Naive B cell (primary cell): ENCODE measurements at regions not wholly inside any gene's neighbourhood (a gene's known extent, or its start where the extent isn't known, plus 50 kb on each side); places are given as distances from the start of the nearest gene placed in this dataset.
A peak's percentile ranks its signal among the peaks of the same experiment; 100 is the strongest.
"Not testable (repeated sequence)": the region's sequence is repeated elsewhere in the genome, so short reads cannot be mapped to it uniquely, and the experiment has no call there.

ENCODE experiments used
- ATAC-seq, 2 donors: fragments of 150-1000 bp; cut with Tn5 transposase; 2 replicates each; pipeline ENCODE4 v1.10.0; 2021; ENCODE audit warnings: low read depth in 2 of 2, mild to moderate bottlenecking in 2 of 2, moderate library complexity in 2 of 2
- DNase-seq: peaks from one replicate; pipeline ENCODE4 v3.0.0; 2022
- H3K27ac Mint-ChIP-seq, 6 donors: one replicate each; pipeline ENCODE4 v1.8.0; 2020 to 2022; ENCODE audit warnings: mild to moderate bottlenecking in 6 of 6, mixed read lengths in 6 of 6, moderate library complexity in 5 of 6, inconsistent platforms in 2 of 6
- H3K27me3 Mint-ChIP-seq, 3 donors: one replicate each; pipeline ENCODE4 v1.8.0; 2021 to 2022; ENCODE audit warnings: mixed read lengths in 3 of 3, mild to moderate bottlenecking in 1 of 3
- H3K36me3 Mint-ChIP-seq, 2 donors: one replicate each; pipeline ENCODE4 v1.8.0; 2020 to 2022; ENCODE audit warnings: mixed read lengths in 2 of 2, inconsistent platforms in 1 of 2, mild to moderate bottlenecking in 1 of 2
- H3K4me1 Mint-ChIP-seq, 3 donors: one replicate each; pipeline ENCODE4 v1.8.0; 2020 to 2022; ENCODE audit warnings: mixed read lengths in 3 of 3, inconsistent platforms in 1 of 3, mild to moderate bottlenecking in 1 of 3, moderate library complexity in 1 of 3
- H3K4me3 Mint-ChIP-seq, 8 donors: one replicate each; pipeline ENCODE4 v1.8.0; 2020 to 2022; ENCODE audit warnings: mild to moderate bottlenecking in 8 of 8, mixed read lengths in 8 of 8, moderate library complexity in 8 of 8, inconsistent platforms in 2 of 8
- H3K9me3 Mint-ChIP-seq, 7 donors: one replicate each; pipeline ENCODE4 v1.8.0; 2020 to 2022; ENCODE audit warnings: mixed read lengths in 7 of 7, mild to moderate bottlenecking in 5 of 7, inconsistent platforms in 2 of 7, moderate library complexity in 1 of 7

- Mint-ChIP-seq H3K4me3 (no peak overlapping the region), H3K36me3 (no peaks in the 10 kb centered on the region), H3K9me3 (peaks cover 2 to 17% (median 3%) of the 10 kb centered on the region in 7 donors), H3K27me3 (no peaks in the 10 kb centered on the region), H3K4me1 (no peaks in the 10 kb centered on the region), H3K27ac (peak overlapping the region in 1 of 6 donors; percentile 33)
- DNase-seq (no peak), ATAC-seq (no peak)
Measured at GRCh38 chr12:126428769-126429168, 1363.5 kb downstream of the AACS start.

GRCh38 chr12:126430921-126431320 lies 1365.7 kb downstream of the AACS start:
- no peak for DNase-seq
- Mint-ChIP-seq H3K27ac (no peak overlapping the region), H3K27me3 (no peaks in the 10 kb centered on the region), H3K4me1 (peaks cover 0 to 2% (median 0%) of the 10 kb centered on the region in 3 donors), H3K4me3 (no peak overlapping the region), H3K9me3 (peaks cover 2 to 14% (median 9%) of the 10 kb centered on the region in 7 donors), H3K36me3 (no peaks in the 10 kb centered on the region)
- ATAC-seq = no peak

- H3K27me3 Mint-ChIP-seq = no peaks in the 10 kb centered on the region
- DNase-seq = no peak
- H3K9me3 Mint-ChIP-seq = peaks cover 2 to 15% (median 11%) of the 10 kb centered on the region in 7 donors
- peaks cover 0 to 11% (median 0%) of the 10 kb centered on the region in 3 donors for H3K4me1 Mint-ChIP-seq
- H3K4me3 Mint-ChIP-seq = no peak overlapping the region
- ATAC-seq = no peak
- no peaks in the 10 kb centered on the region for H3K36me3 Mint-ChIP-seq
- no peak overlapping the region for H3K27ac Mint-ChIP-seq
Measured at GRCh38 chr12:126431767-126432166, 1366.5 kb downstream of the AACS start.

- Mint-ChIP-seq H3K27me3 (no peaks in the 10 kb centered on the region), H3K27ac (no peak overlapping the region), H3K4me1 (peaks cover 0 to 14% (median 0%) of the 10 kb centered on the region in 3 donors), H3K36me3 (no peaks in the 10 kb centered on the region), H3K4me3 (no peak overlapping the region), H3K9me3 (peaks cover 2 to 17% (median 11%) of the 10 kb centered on the region in 7 donors)
- no peak for DNase-seq
- no peak for ATAC-seq
Measured at GRCh38 chr12:126432780-126433179, 1367.5 kb downstream of the AACS start.

- peaks cover 0 to 14% (median 0%) of the 10 kb centered on the region in 3 donors for H3K4me1 Mint-ChIP-seq
- peaks cover 0 to 17% (median 2%) of the 10 kb centered on the region in 7 donors for H3K9me3 Mint-ChIP-seq
- no peaks in the 10 kb centered on the region for H3K36me3 Mint-ChIP-seq
- H3K27me3 Mint-ChIP-seq = no peaks in the 10 kb centered on the region
- no peak overlapping the region for H3K27ac Mint-ChIP-seq
- DNase-seq = no peak
- ATAC-seq = no peak
- H3K4me3 Mint-ChIP-seq = no peak overlapping the region
Measured at GRCh38 chr12:126434412-126434985, 1369.3 kb downstream of the AACS start.

GRCh38 chr12:126436041-126436440 lies 1370.8 kb downstream of the AACS start:
- DNase-seq (no peak), ATAC-seq (no peak)
- Mint-ChIP-seq H3K27ac (no peak overlapping the region), H3K27me3 (no peaks in the 10 kb centered on the region), H3K4me3 (no peak overlapping the region), H3K9me3 (peaks cover 0 to 13% (median 0%) of the 10 kb centered on the region in 7 donors), H3K36me3 (no peaks in the 10 kb centered on the region), H3K4me1 (peaks cover 0 to 14% (median 0%) of the 10 kb centered on the region in 3 donors)

GRCh38 chr12:126437934-126438333 lies 1372.7 kb downstream of the AACS start:
- H3K4me3 Mint-ChIP-seq = no peak overlapping the region
- H3K27me3 Mint-ChIP-seq = no peaks in the 10 kb centered on the region
- ATAC-seq = no peak
- no peak overlapping the region for H3K27ac Mint-ChIP-seq
- H3K4me1 Mint-ChIP-seq = peaks cover 0 to 16% (median 0%) of the 10 kb centered on the region in 3 donors
- no peaks in the 10 kb centered on the region for H3K36me3 Mint-ChIP-seq
- peaks cover 0 to 13% (median 0%) of the 10 kb centered on the region in 7 donors for H3K9me3 Mint-ChIP-seq
- DNase-seq = no peak

- no peak for ATAC-seq
- H3K27ac Mint-ChIP-seq = no peak overlapping the region
- no peaks in the 10 kb centered on the region for H3K36me3 Mint-ChIP-seq
- peaks cover 0 to 16% (median 8%) of the 10 kb centered on the region in 7 donors for H3K9me3 Mint-ChIP-seq
- H3K4me1 Mint-ChIP-seq = peaks cover 0 to 21% (median 0%) of the 10 kb centered on the region in 3 donors
- peak overlapping the region in 1 of 8 donors; percentile 16 for H3K4me3 Mint-ChIP-seq
- DNase-seq = no peak
- H3K27me3 Mint-ChIP-seq = no peaks in the 10 kb centered on the region
Measured at GRCh38 chr12:126443977-126444376, 1378.7 kb downstream of the AACS start.

- Mint-ChIP-seq H3K27ac (no peak overlapping the region), H3K4me1 (peaks cover 0 to 20% (median 0%) of the 10 kb centered on the region in 3 donors), H3K36me3 (no peaks in the 10 kb centered on the region), H3K9me3 (peaks cover 0 to 17% (median 11%) of the 10 kb centered on the region in 7 donors), H3K4me3 (no peak overlapping the region), H3K27me3 (no peaks in the 10 kb centered on the region)
- DNase-seq (no peak), ATAC-seq (no peak)
Measured at GRCh38 chr12:126447346-126447745, 1382.1 kb downstream of the AACS start.

- H3K36me3 Mint-ChIP-seq = peaks cover 0 to 3% of the 10 kb centered on the region in 2 donors
- H3K9me3 Mint-ChIP-seq = peaks cover 0 to 11% (median 7%) of the 10 kb centered on the region in 7 donors
- no peak overlapping the region for H3K27ac Mint-ChIP-seq
- ATAC-seq (no peak), DNase-seq (no peak)
- peaks cover 0 to 9% (median 0%) of the 10 kb centered on the region in 3 donors for H3K4me1 Mint-ChIP-seq
- no peaks in the 10 kb centered on the region for H3K27me3 Mint-ChIP-seq
- no peak overlapping the region for H3K4me3 Mint-ChIP-seq
Measured at GRCh38 chr12:126451809-126452208, 1386.6 kb downstream of the AACS start.

GRCh38 chr12:126452686-126453085 lies 1387.5 kb downstream of the AACS start:
- DNase-seq, ATAC-seq, H3K9me3 Mint-ChIP-seq, H3K27me3 Mint-ChIP-seq, H3K4me3 Mint-ChIP-seq, H3K36me3 Mint-ChIP-seq, H3K4me1 Mint-ChIP-seq, H3K27ac Mint-ChIP-seq: not testable (repeated sequence)

GRCh38 chr12:126454581-126454980 lies 1389.3 kb downstream of the AACS start:
- ATAC-seq (no peak), DNase-seq (no peak)
- no peak overlapping the region for H3K27ac Mint-ChIP-seq
- H3K9me3 Mint-ChIP-seq = peaks cover 0 to 14% (median 0%) of the 10 kb centered on the region in 7 donors
- H3K4me1 Mint-ChIP-seq = no peaks in the 10 kb centered on the region
- H3K36me3 Mint-ChIP-seq = peaks cover 0 to 3% of the 10 kb centered on the region in 2 donors
- no peaks in the 10 kb centered on the region for H3K27me3 Mint-ChIP-seq
- H3K4me3 Mint-ChIP-seq = no peak overlapping the region

GRCh38 chr12:126457776-126458175 lies 1392.5 kb downstream of the AACS start:
- H3K27ac Mint-ChIP-seq = no peak overlapping the region
- ATAC-seq (no peak), DNase-seq (no peak)
- peaks cover 0 to 14% (median 0%) of the 10 kb centered on the region in 7 donors for H3K9me3 Mint-ChIP-seq
- peaks cover 0 to 3% of the 10 kb centered on the region in 2 donors for H3K36me3 Mint-ChIP-seq
- no peak overlapping the region for H3K4me3 Mint-ChIP-seq
- H3K4me1 Mint-ChIP-seq = no peaks in the 10 kb centered on the region
- H3K27me3 Mint-ChIP-seq = no peaks in the 10 kb centered on the region

GRCh38 chr12:126464153-126464552 lies 1398.9 kb downstream of the AACS start:
- Mint-ChIP-seq H3K9me3 (peaks cover 0 to 4% (median 3%) of the 10 kb centered on the region in 7 donors), H3K27ac (no peak overlapping the region), H3K27me3 (no peaks in the 10 kb centered on the region), H3K4me1 (no peaks in the 10 kb centered on the region), H3K4me3 (no peak overlapping the region), H3K36me3 (no peaks in the 10 kb centered on the region)
- ATAC-seq = no peak
- DNase-seq = no peak
